GM21529 (cell line): ENCODE measurements at regions not wholly inside any gene's neighbourhood (a gene's known extent, or its start where the extent isn't known, plus 50 kb on each side); places are given as distances from the start of the nearest gene placed in this dataset.

Source experiments
- ATAC-seq: cut with Tn5 transposase; IDR thresholded peaks from one replicate; pipeline ENCODE4 v1.9.1; 2021; ENCODE audit not compliant: unreplicated experiment

- ATAC-seq = no peak
Measured at GRCh38 chr5:30620481-30621085, 572.9 kb upstream of the CDH6 start.

DNA sequence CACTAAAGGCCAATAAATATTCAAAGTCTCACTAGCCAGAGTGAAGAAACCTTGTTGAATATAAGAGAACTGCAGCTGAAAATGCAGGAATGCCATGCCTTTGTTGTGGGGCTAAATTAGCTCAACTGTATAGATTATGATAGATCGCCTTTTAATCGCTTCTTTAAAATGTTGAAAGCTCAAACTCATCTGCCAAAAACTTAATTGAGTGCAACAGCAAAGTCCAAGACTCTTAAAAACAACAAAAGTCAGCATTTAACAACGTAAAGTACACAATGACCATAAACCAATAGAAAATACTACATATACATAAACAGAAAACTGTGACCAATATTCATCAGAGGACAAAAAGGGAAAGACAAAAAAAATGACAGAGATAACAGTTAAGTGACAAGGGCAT lies 585.0 kb upstream of the CDH6 start:
- no peak for ATAC-seq

- ATAC-seq = no peak
Measured at GRCh38 chr5:30607301-30607894, 586.1 kb upstream of the CDH6 start.

- ATAC-seq = no peak
Measured at GRCh38 chr5:30605693-30606268, 587.7 kb upstream of the CDH6 start.

DNA sequence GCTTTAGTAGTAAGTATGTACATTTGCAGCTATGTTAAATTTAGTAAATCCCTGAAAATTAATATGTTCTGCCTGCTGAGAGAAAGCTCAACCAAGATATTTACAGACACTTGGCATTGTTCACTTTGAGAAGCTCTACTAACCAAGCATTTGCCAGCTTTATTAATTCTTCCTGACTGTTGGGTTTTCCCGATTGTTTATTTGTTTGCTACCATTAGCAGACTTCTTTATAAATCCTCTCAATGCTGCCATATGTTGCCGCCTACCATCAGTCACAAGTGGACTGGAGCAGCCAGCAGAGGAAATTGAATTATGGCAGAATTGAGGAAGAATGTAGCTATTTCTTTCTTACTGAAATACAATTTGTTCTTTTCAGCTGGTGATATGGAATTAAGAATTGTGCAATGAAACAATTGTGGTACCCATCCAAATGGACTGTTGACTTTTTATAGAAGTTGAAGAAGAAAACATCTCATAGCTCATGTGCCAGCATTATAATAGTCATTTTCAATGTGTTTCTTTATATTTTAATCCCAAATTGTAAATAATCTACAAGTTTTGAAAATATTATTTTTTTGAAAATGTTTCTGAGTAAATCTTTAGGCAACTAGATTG lies 588.7 kb upstream of the CDH6 start:
- ATAC-seq = no peak

GRCh38 chr5:30600892-30601291 lies 592.6 kb upstream of the CDH6 start:
- ATAC-seq = no peak

DNA sequence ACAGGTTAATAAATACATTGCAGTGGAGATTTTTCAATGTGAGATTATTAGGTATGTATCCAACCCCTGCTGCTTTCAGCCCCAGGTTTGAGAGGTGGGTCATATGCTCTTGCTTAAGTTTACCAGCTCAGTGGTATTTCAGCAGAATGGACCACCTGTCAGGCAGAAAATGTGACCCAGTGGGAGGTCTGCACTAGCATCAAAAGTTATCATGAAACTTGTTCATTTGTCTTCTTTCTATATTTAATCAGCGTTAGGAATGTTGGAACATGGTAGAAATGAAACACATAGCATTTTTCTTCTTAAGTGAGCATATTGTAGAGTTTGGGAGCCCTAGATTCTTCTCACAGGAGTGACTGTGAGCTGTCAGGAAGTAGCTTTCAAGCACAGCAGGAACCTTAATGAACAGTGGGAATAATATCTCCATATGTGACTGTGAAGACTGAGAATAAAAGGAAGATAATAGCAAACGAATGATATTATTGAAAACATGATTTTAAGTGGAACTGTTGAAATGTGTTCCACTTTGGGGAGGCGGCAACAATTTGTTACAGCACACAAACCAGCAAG lies 596.9 kb upstream of the CDH6 start:
- no peak for ATAC-seq

DNA sequence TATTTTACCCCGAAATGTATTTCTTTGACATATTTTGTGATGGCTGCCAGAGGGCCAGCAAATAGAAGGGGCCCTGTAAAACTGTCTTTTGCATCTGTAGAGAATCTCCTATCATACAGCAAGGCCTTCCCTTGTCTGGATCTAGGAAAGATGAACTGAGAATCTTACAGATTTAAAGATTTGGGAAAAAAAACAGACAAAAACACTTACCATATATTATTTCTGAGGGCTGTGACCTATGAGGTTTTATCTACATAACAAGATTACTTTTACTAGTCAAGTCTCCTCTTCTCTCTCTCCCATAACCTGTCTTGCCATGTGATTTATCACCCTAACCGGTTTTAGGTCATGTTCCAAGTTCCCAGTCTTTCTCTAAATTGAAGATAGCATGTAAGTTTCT lies 599.2 kb upstream of the CDH6 start:
- ATAC-seq = no peak

- ATAC-seq = no peak
Measured at GRCh38 chr5:30592833-30593232, 600.7 kb upstream of the CDH6 start.

DNA sequence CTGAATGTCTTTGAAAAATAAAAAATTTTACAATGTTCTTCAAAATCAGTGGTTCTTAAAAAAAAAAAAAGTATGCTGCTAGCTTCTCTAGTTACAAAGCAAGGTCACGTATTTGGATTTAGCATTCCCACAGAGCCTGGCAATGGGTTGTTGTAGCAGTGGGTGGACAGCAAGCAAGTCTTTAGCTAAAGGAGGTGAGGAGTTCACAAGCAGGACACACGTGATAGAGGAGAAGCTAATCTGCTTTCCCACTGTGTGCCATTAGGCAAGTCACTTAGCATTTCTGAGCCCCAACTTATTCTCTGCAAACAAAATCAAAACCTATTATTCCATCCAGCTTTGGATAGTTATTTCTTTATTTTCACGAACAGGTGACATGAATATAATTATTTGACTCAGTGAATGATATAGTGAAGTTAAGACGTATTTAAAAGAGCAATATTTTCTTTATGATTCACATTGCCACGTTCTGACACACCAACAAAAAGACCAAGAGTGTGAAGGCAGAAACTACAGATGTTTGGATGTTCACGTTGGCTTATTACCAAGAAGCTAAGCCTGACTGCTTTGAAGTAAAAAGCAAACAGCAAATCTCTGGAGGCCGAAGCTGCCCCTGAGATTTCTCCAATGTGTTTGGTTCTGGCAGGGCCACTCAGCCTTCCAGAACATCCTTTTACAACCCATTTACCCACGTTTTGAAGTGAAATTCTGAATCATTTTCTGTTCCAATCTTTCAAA lies 612.1 kb upstream of the CDH6 start:
- ATAC-seq = no peak

- ATAC-seq = no peak
Measured at GRCh38 chr5:30574761-30575160, 618.7 kb upstream of the CDH6 start.

DNA sequence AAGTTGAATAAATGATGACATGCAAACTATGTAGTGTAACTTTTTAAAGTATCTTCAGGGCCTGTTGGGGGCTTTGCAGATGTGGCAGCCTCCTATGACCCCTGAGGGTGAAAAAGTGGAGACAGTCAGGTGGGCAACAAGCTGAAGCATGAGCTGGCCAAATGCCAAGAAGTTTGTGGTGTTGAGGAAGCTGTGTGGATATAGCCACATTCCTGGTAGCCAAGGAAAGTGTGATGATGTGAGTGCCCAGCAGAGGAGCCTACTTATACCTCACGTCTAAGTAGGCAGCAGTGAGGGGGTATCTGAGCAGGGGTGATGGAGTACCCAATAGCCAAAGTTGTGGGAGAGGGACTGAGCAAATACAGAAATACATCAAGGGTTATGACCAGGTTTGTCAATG lies 621.2 kb upstream of the CDH6 start:
- no peak for ATAC-seq

- ATAC-seq = no peak
Measured at GRCh38 chr5:30561771-30562170, 631.7 kb upstream of the CDH6 start.

DNA sequence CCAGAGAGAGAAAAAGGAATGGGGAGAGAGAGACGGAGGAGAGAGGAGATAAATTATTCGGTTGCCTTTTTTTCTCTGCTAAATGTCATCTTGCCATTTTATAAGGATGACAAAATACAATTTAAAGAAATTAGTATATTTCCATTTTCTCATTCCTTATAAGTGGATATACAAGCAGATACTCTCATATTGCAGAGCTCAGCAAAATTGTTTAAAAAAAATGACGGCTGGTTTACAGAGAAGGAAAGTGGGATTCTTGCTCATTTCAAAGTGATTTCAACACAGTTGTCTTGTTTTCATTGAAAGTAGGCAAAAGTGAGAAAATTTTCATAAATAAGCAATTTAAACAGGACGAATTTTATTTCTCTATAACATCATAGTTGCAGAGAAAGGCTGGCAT lies 641.9 kb upstream of the CDH6 start:
- no peak for ATAC-seq

DNA sequence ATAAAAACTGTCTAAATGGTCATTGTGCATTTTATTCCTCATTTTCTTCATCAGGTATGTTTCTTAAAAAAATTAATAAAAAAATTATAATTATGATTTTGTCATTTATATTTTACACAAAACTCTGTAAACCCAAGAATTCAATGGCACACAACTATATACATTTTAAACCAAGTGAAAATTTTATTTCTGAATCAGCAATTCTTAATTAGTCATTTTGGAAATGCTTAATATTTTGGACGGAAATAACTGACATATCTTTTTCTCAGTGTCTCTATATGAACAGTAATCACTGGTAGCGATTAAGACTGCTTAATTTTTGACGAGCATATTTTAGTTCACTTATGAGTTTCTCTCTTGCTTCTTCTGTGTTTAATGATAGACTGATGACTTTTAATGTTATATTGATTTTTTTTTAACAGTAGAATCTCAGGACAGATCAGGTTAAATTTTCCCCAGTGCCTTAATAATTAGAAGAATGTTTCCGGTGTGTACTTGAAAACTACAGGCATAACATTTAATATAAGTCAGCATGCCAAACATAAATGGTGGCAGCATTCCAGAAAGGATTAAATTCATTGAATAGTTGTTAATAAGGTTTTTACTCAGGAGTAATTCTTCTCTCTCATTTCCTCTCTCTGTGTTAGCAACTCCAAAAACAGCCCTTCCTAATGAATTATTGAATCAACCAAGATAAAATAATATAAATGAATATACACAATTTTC lies 644.7 kb upstream of the CDH6 start:
- no peak for ATAC-seq

GRCh38 chr5:30540150-30540549 lies 653.3 kb upstream of the CDH6 start:
- no peak for ATAC-seq

DNA sequence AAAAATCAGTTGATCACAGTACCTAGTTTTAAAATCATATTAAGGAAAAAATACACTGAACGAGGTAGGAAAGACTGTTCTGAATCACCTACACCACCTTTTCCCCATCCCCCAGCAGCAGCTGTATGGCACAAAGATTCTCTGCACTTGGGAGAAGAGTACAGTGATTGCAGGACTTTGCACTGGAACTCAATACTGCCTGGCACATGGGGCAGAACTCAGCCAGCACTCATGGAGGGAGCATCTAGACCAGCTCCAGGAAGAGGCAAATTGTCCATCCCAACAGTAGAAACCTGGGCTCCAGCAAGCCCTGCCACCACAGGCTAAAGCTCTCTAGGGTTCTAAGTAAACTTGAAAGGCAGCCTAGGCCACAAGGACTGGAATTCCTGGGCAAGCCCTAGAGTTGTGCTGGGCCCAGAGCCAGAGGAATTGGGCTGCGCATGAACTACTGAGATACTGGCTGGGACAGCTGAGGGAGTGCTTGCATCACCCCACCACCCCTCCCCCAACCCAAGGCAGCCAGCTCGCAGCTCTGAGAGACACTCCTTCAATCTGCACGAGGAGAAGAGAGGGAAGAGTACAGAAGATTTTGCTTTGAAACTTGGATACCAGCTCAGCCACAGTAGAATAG lies 654.4 kb upstream of the CDH6 start:
- ATAC-seq = no peak

- no peak for ATAC-seq
Measured at GRCh38 chr5:30525353-30525752, 668.1 kb upstream of the CDH6 start.

GRCh38 chr5:30524428-30524827 lies 669.1 kb upstream of the CDH6 start:
- ATAC-seq = no peak

DNA sequence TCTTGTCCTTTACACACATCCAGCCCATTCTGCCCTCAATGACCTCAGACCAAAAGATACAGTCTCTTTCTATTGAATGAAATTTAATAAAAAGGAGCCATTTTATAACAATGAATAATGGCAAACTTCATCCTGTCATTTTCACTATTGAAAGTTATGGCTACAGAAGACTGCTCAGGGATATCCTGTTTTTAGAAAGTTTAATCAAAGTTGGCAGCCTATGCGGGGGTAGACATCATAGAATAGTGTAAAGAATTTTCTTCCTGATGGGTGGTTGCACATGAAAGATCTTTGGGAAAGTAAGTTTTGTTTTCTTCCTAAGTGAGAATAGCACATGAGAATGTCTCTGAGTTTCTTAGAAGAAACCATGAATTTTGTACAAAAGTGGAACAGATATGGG lies 670.4 kb upstream of the CDH6 start:
- no peak for ATAC-seq
